HG03175 (cell line): ENCODE measurements at regions not wholly inside any gene's neighbourhood (a gene's known extent, or its start where the extent isn't known, plus 50 kb on each side); places are given as distances from the start of the nearest gene placed in this dataset.

Experiments
- ATAC-seq: cut with Tn5 transposase; IDR thresholded peaks from one replicate; pipeline ENCODE4 v1.9.1; 2021; ENCODE audit warnings: mild to moderate bottlenecking, moderate library complexity; ENCODE audit not compliant: unreplicated experiment

- ATAC-seq: no peak
These were observed 976.9 kb upstream of the MBL2 start for GRCh38 chr10:53749439-53749838.

- no peak for ATAC-seq
These were observed 975.7 kb upstream of the MBL2 start for GRCh38 chr10:53748319-53748718.

- ATAC-seq: no peak
These were observed 972.2 kb upstream of the MBL2 start for GRCh38 chr10:53744746-53745145.

- ATAC-seq: no peak
These were observed 971.6 kb upstream of the MBL2 start for GRCh38 chr10:53744176-53744575.

GRCh38 chr10:53737132-53737531 lies 964.5 kb upstream of the MBL2 start:
- no peak for ATAC-seq

GRCh38 chr10:53726921-53727320 lies 954.3 kb upstream of the MBL2 start:
- no peak for ATAC-seq

- no peak for ATAC-seq
These were observed 952.0 kb upstream of the MBL2 start for GRCh38 chr10:53724581-53724980.

GRCh38 chr10:53719658-53720057 lies 947.1 kb upstream of the MBL2 start:
- ATAC-seq: no peak

GRCh38 chr10:53716156-53716555 lies 943.6 kb upstream of the MBL2 start:
- no peak for ATAC-seq

- no peak for ATAC-seq
These were observed 940.8 kb upstream of the MBL2 start for GRCh38 chr10:53713431-53713830.

- ATAC-seq: no peak
These were observed 929.9 kb upstream of the MBL2 start for GRCh38 chr10:53702489-53702888.

GRCh38 chr10:53701213-53701612 lies 928.6 kb upstream of the MBL2 start:
- no peak for ATAC-seq

- ATAC-seq: no peak
These were observed 927.7 kb upstream of the MBL2 start for GRCh38 chr10:53700278-53700677.

- no peak for ATAC-seq
These were observed 927.1 kb upstream of the MBL2 start for GRCh38 chr10:53699684-53700083.

- no peak for ATAC-seq
These were observed 926.6 kb upstream of the MBL2 start for GRCh38 chr10:53699231-53699630.

- no peak for ATAC-seq
These were observed 924.5 kb upstream of the MBL2 start for GRCh38 chr10:53697038-53697437.

- no peak for ATAC-seq
These were observed 918.1 kb upstream of the MBL2 start for GRCh38 chr10:53690524-53691240.

GRCh38 chr10:53687800-53688199 lies 915.2 kb upstream of the MBL2 start:
- ATAC-seq: no peak

GRCh38 chr10:53682885-53683284 lies 910.3 kb upstream of the MBL2 start:
- no peak for ATAC-seq

GRCh38 chr10:53682458-53682857 lies 909.9 kb upstream of the MBL2 start:
- ATAC-seq: no peak

GRCh38 chr10:53679666-53680065 lies 907.1 kb upstream of the MBL2 start:
- no peak for ATAC-seq

- ATAC-seq: no peak
These were observed 902.6 kb upstream of the MBL2 start for GRCh38 chr10:53675177-53675576.

GRCh38 chr10:53667063-53667462 lies 894.5 kb upstream of the MBL2 start:
- ATAC-seq: no peak
